GM12878 (cell line): ENCODE measurements at regions not wholly inside any gene's neighbourhood (a gene's known extent, or its start where the extent isn't known, plus 50 kb on each side); places are given as distances from the start of the nearest gene placed in this dataset.

Experiments used
- ATAC-seq: fragments of 200-7000 bp; cut with Tn5 transposase; 3 replicates; pipeline ENCODE4 v1.9.1; 2020; ENCODE audit warnings: mild to moderate bottlenecking, moderate library complexity
- BruUV-seq: library from RNA; stranded (reverse); fragments of 400-500 nt; replicated peaks from 2 replicates; lab custom pipeline; 2021; lab: Mats Ljungman, UMichigan
- CTCF ChIA-PET: fragments of 300-600 bp; sonication (Branson Sonifier 250); formaldehyde crosslinking; extraction: SDS; loops from one replicate; lab custom pipeline; 2021; ENCODE audit warnings: inconsistent platforms; lab: Yijun Ruan, JAX
- POLR2A ChIA-PET: fragments of 350-600 bp; formaldehyde crosslinking; extraction: SDS; loops from one replicate; lab custom pipeline; 2021; ENCODE audit warnings: inconsistent platforms; lab: Charles Lee
- RAD21 ChIA-PET: fragments of 300-600 bp; sonication (Branson Sonifier 250); formaldehyde crosslinking; loops from one replicate; lab custom pipeline; 2023; ENCODE audit warnings: antibody characterized with exemption; ENCODE audit not compliant: unreplicated experiment; lab: Charles Lee
- SMC1A ChIA-PET: fragments of 300-600 bp; sonication (Branson Sonifier 250); formaldehyde crosslinking; loops from one replicate; lab custom pipeline; 2023; ENCODE audit not compliant: unreplicated experiment, uncharacterized antibody; lab: Charles Lee
- DNase-seq: peaks from one replicate; pipeline ENCODE4 v3.0.0-alpha.2; 2011; ENCODE audit warnings: low read depth, low spot score
- FAIRE-seq: peaks from 3 replicates; lab custom pipeline; 2011; peaks lifted over from hg19 to GRCh38; lab: Jason Lieb, UNC
- H2AFZ ChIP-seq: 2 replicates; pipeline ENCODE4 v1.6.0; 2011; ENCODE audit warnings: low read depth, low read length, control low read depth; ENCODE audit not compliant: control insufficient read depth
- H3K27ac ChIP-seq: 2 replicates; pipeline ENCODE4 v1.5.1; 2011; ENCODE audit warnings: control low read depth; ENCODE audit not compliant: control insufficient read depth, insufficient read depth
- H3K27me3 ChIP-seq, 2 experiments: replicated peaks in 1 of 2; 2 replicates each; pipeline versions ENCODE4 v1.6.0 to v1.6.1; 2011; ENCODE audit warnings: low read length in 1 of 2; ENCODE audit not compliant: control insufficient read depth in 2 of 2, insufficient read depth in 2 of 2
- H3K36me3 ChIP-seq, 2 experiments: 2 replicates each; pipeline ENCODE4 v1.5.1; 2011; ENCODE audit warnings: low read length in 1 of 2; ENCODE audit not compliant: control insufficient read depth in 2 of 2, insufficient read depth in 2 of 2
- H3K4me1 ChIP-seq: 2 replicates; pipeline ENCODE4 v1.6.1; 2011; ENCODE audit warnings: mild to moderate bottlenecking, low read length, moderate library complexity, mixed read lengths; ENCODE audit not compliant: control insufficient read depth, insufficient read depth
- H3K4me2 ChIP-seq: 2 replicates; pipeline ENCODE4 v1.6.0; 2011; ENCODE audit warnings: control low read depth; ENCODE audit not compliant: control insufficient read depth, insufficient read depth
- H3K4me3 ChIP-seq: fragments of 200-600 bp; sonication (generic); 2 replicates; pipeline ENCODE4 v1.5.1; 2016
- H3K79me2 ChIP-seq: 2 replicates; pipeline ENCODE4 v1.6.0; 2011; ENCODE audit warnings: low read length; ENCODE audit not compliant: control insufficient read depth, insufficient read depth
- H3K9ac ChIP-seq: 2 replicates; pipeline ENCODE4 v1.8.0; 2011; ENCODE audit warnings: low read length, control low read depth, mixed read lengths; ENCODE audit not compliant: control insufficient read depth, insufficient read depth
- H3K9me3 ChIP-seq: replicated peaks from 3 replicates; pipeline ENCODE4 v1.5.1; 2011; ENCODE audit warnings: mild to moderate bottlenecking, low read length; ENCODE audit not compliant: control insufficient read depth, insufficient read depth
- H4K20me1 ChIP-seq: 2 replicates; pipeline ENCODE4 v1.6.0; 2011; ENCODE audit not compliant: control insufficient read depth, insufficient read depth
- BACH1 ChIP-seq: fragments of 450-650 bp; IDR thresholded peaks from 2 replicates; pipeline ENCODE4 v1.6.1; 2017; ENCODE audit warnings: mild to moderate bottlenecking, borderline replicate concordance
- CHD2 ChIP-seq: IDR thresholded peaks from 2 replicates; pipeline ENCODE4 v1.6.1; 2011; ENCODE audit warnings: low read depth, low read length, improper control_type of control experiment, borderline replicate concordance
- E4F1 ChIP-seq: fragments of 450-650 bp; IDR thresholded peaks from 2 replicates; pipeline ENCODE4 v1.6.1; 2018; ENCODE audit warnings: borderline replicate concordance, mild to moderate bottlenecking; ENCODE audit not compliant: partially characterized antibody
- ESRRA ChIP-seq: IDR thresholded peaks from 2 replicates; pipeline ENCODE4 v1.6.1; 2012; ENCODE audit warnings: mild to moderate bottlenecking, low read length, improper control_type of control experiment
- HDGF ChIP-seq: fragments of 450-650 bp; IDR thresholded peaks from 2 replicates; pipeline ENCODE4 v1.6.1; 2016; ENCODE audit warnings: antibody characterized with exemption
- MEF2A ChIP-seq: IDR thresholded peaks from 2 replicates; pipeline ENCODE4 v1.6.1; 2011; ENCODE audit warnings: low read depth, mild to moderate bottlenecking, low read length, moderate library complexity; ENCODE audit not compliant: insufficient read depth
- MTA3 ChIP-seq: IDR thresholded peaks from 2 replicates; pipeline ENCODE4 v1.6.1; 2012; ENCODE audit warnings: low read length, inconsistent platforms, borderline replicate concordance
- NBN ChIP-seq: fragments of 450-650 bp; IDR thresholded peaks from 2 replicates; pipeline ENCODE4 v1.6.1; 2016
- NR2C2 ChIP-seq: IDR thresholded peaks from 2 replicates; pipeline ENCODE4 v1.6.1; 2011; ENCODE audit warnings: borderline replicate concordance, low read depth; ENCODE audit not compliant: control insufficient read depth, insufficient read length
- PBX3 ChIP-seq: IDR thresholded peaks from 2 replicates; pipeline ENCODE4 v1.6.1; 2011; ENCODE audit warnings: mild to moderate bottlenecking, low read depth, low read length, moderate library complexity; ENCODE audit not compliant: insufficient replicate concordance
- STAT1 ChIP-seq: fragments of 450-650 bp; conservative IDR thresholded peaks from 2 replicates; pipeline ENCODE4 v1.6.1; 2014; ENCODE audit warnings: antibody characterized with exemption, mild to moderate bottlenecking
- ZBTB4 ChIP-seq: fragments of 450-650 bp; formaldehyde crosslinking; IDR thresholded peaks from 2 replicates; pipeline ENCODE4 v1.4.0; 2022; ENCODE audit warnings: mild to moderate bottlenecking, moderate library complexity
- ZNF592 ChIP-seq: fragments of 450-650 bp; IDR thresholded peaks from 2 replicates; pipeline ENCODE4 v1.6.1; 2017; ENCODE audit warnings: mild to moderate bottlenecking, moderate library complexity
- ZSCAN29 ChIP-seq: fragments of 450-650 bp; IDR thresholded peaks from 2 replicates; pipeline ENCODE4 v1.6.1; 2017; ENCODE audit warnings: mild to moderate bottlenecking, moderate library complexity
- WGBS: methylation state at CpG from one replicate; pipeline ENCODE4 v1.1.6; 2016; ENCODE audit warnings: low lambda C conversion rate; ENCODE audit not compliant: insufficient replicate concordance, insufficient coverage; ENCODE audit errors: missing lambda C conversion rate; 5-methylcytosine and 5-hydroxymethylcytosine counted together
- in situ Hi-C: fragments of 300-500 bp; cut with MboI; formaldehyde crosslinking; loops from 9 replicates; pipeline ENCODE4 v1.14.3; 2018; ENCODE audit warnings: mixed read lengths
- intact Hi-C: fragments of 100-400 bp; cut with micrococcal nuclease; formaldehyde crosslinking; loops from one replicate; pipeline ENCODE4 v1.14.2; 2022; ENCODE audit not compliant: unreplicated experiment

GRCh38 chr12:75848431-75848925, 183.1 kb downstream of the PHLDA1 start:
- ChIA-PET SMC1A (interaction anchor here (0.9 to 1.1 kb wide), 4 partner anchors 11 to 178 kb away, joined by 3 read pairs; no protein-coding TSS in a partner anchor), RAD21 (no interaction called here), POLR2A (interaction anchor here (0.6 to 1.1 kb wide), 3 partner anchors 10 to 341 kb away, joined by 3 read pairs; no protein-coding TSS in a partner anchor), CTCF (interaction anchor here (0.8 to 1.5 kb wide), 4 partner anchors 8 to 31 kb away, joined by 3 to 6 read pairs (median 5); no protein-coding TSS in a partner anchor)
- no peak for FAIRE-seq
- H3K9me3 ChIP-seq: no peaks in the 10 kb centered on the region
- 51% methylated on average over 7 of the region's 7 CpGs for WGBS
- no peaks in the 10 kb centered on the region for H3K36me3 ChIP-seq
- no peak for DNase-seq
- no peak overlapping the region for H3K4me3 ChIP-seq
- ATAC-seq: no peak
- no peak overlapping the region for H3K9ac ChIP-seq
- in situ Hi-C loops (no loop called here), intact Hi-C loops (no loop called here)
- H3K4me1 ChIP-seq: no peaks in the 10 kb centered on the region
- no peaks in the 10 kb centered on the region for H4K20me1 ChIP-seq
- H3K4me2 ChIP-seq: no peak overlapping the region
- no peaks in the 10 kb centered on the region for H3K27me3 ChIP-seq
- H2AFZ ChIP-seq: no peak overlapping the region
- no peaks in the 10 kb centered on the region for H3K79me2 ChIP-seq
- no TSS peak for BruUV-seq
- H3K27ac ChIP-seq: no peak overlapping the region
- TF ChIP-seq ZBTB4: no peak
- TF ChIP-seq HDGF: no peak
- TF ChIP-seq MTA3: no peak
- no peak for TF ChIP-seq MEF2A
- no peak for TF ChIP-seq NR2C2
- no peak for TF ChIP-seq NBN
- TF ChIP-seq ESRRA: no peak
- no peak for TF ChIP-seq CHD2
- no peak for TF ChIP-seq STAT1
- no peak for TF ChIP-seq PBX3
- TF ChIP-seq ZNF592: no peak
- TF ChIP-seq E4F1: no peak
- no peak for TF ChIP-seq ZSCAN29
- TF ChIP-seq BACH1: no peak
